ENCODE measurements at regions not wholly inside any gene's neighbourhood (a gene's known extent, or its start where the extent isn't known, plus 50 kb on each side); places are given as distances from the start of the nearest gene placed in this dataset.

DNA sequence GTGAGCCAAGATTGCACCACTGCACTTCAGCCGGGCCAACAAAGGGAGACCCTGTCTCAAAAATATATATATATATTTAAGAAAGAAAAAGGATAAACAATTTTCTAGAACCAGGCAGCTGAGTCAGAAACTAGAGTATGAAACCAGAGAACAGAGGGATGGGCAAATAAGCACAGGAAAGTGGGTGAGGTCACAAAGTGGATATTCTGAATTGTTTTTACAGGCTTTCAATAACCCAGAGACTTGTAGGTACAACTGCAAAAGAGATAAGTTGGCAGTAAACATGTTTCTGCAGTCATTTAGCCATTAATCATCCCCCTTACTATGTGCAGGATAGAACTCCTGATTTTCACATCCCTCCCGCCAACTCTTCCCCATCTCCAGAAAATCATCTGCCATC is 94.2 kb downstream of the BTG1 start:
- TF ChIP-seq, protein P1, sequence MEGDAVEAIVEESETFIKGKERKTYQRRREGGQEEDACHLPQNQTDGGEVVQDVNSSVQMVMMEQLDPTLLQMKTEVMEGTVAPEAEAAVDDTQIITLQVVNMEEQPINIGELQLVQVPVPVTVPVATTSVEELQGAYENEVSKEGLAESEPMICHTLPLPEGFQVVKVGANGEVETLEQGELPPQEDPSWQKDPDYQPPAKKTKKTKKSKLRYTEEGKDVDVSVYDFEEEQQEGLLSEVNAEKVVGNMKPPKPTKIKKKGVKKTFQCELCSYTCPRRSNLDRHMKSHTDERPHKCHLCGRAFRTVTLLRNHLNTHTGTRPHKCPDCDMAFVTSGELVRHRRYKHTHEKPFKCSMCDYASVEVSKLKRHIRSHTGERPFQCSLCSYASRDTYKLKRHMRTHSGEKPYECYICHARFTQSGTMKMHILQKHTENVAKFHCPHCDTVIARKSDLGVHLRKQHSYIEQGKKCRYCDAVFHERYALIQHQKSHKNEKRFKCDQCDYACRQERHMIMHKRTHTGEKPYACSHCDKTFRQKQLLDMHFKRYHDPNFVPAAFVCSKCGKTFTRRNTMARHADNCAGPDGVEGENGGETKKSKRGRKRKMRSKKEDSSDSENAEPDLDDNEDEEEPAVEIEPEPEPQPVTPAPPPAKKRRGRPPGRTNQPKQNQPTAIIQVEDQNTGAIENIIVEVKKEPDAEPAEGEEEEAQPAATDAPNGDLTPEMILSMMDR (IDR thresholded peaks at IDR 0.05): no peak
- no peak for TF ChIP-seq POLR2A (IDR thresholded peaks at IDR 0.05)

All from right lobe of liver (tissue), 4 donors.